ENCODE measurements at regions not wholly inside any gene's neighbourhood (a gene's known extent, or its start where the extent isn't known, plus 50 kb on each side); places are given as distances from the start of the nearest gene placed in this dataset.

- no peak for DNase-seq
Measured at GRCh38 chr11:80635178-80635577, 1194.3 kb upstream of the TENM4 start.

- DNase-seq: no peak
Measured at GRCh38 chr11:80632691-80633090, 1191.9 kb upstream of the TENM4 start.

- no peak for DNase-seq
Measured at GRCh38 chr11:80632156-80632555, 1191.3 kb upstream of the TENM4 start.

GRCh38 chr11:80629466-80629865, 1188.6 kb upstream of the TENM4 start:
- no peak for DNase-seq

- no peak for DNase-seq
Measured at GRCh38 chr11:80627364-80627763, 1186.5 kb upstream of the TENM4 start.

GRCh38 chr11:80626721-80627120, 1185.9 kb upstream of the TENM4 start:
- no peak for DNase-seq

GRCh38 chr11:80625563-80625962, 1184.7 kb upstream of the TENM4 start:
- DNase-seq: no peak

- no peak for DNase-seq
Measured at GRCh38 chr11:80621871-80622270, 1181.0 kb upstream of the TENM4 start.

- DNase-seq: no peak
Measured at GRCh38 chr11:80620867-80621266, 1180.0 kb upstream of the TENM4 start.

GRCh38 chr11:80617156-80617555, 1176.3 kb upstream of the TENM4 start:
- DNase-seq: no peak

- DNase-seq: no peak
Measured at GRCh38 chr11:80616070-80616800, 1175.4 kb upstream of the TENM4 start.

GRCh38 chr11:80613655-80614054, 1172.8 kb upstream of the TENM4 start:
- no peak for DNase-seq

- DNase-seq: no peak
Measured at GRCh38 chr11:80610516-80610915, 1169.7 kb upstream of the TENM4 start.

GRCh38 chr11:80603472-80603871, 1162.6 kb upstream of the TENM4 start:
- no peak for DNase-seq

- no peak for DNase-seq
Measured at GRCh38 chr11:80598905-80599304, 1158.1 kb upstream of the TENM4 start.

GRCh38 chr11:80596291-80596810, 1155.5 kb upstream of the TENM4 start:
- no peak for DNase-seq

- no peak for DNase-seq
Measured at GRCh38 chr11:80595011-80595410, 1154.2 kb upstream of the TENM4 start.

- peak in 8 of 14 donors; percentile 2 to 60 (median 12) for DNase-seq
Measured at GRCh38 chr11:80593648-80594374, 1153.0 kb upstream of the TENM4 start.

- DNase-seq: no peak
Measured at GRCh38 chr11:80592546-80592945, 1151.7 kb upstream of the TENM4 start.

- no peak for DNase-seq
Measured at GRCh38 chr11:80587906-80588305, 1147.1 kb upstream of the TENM4 start.

- DNase-seq: no peak
Measured at GRCh38 chr11:80586464-80586863, 1145.6 kb upstream of the TENM4 start.

- DNase-seq: no peak
Measured at GRCh38 chr11:80584661-80585060, 1143.8 kb upstream of the TENM4 start.

GRCh38 chr11:80569832-80570231, 1129.0 kb upstream of the TENM4 start:
- no peak for DNase-seq

- no peak for DNase-seq
Measured at GRCh38 chr11:80565231-80565630, 1124.4 kb upstream of the TENM4 start.
